K562 (cell line): ENCODE measurements at regions not wholly inside any gene's neighbourhood (a gene's known extent, or its start where the extent isn't known, plus 50 kb on each side); places are given as distances from the start of the nearest gene placed in this dataset.

Experiments used
- ATAC-seq: fragments of 200-7000 bp; cut with Tn5 transposase; 3 replicates; pipeline ENCODE4 v1.9.1; 2020; ENCODE audit warnings: moderate library complexity
- BruUV-seq: library from RNA; stranded (reverse); fragments of 400-500 nt; replicated peaks from 2 replicates; lab custom pipeline; 2021; lab: Mats Ljungman, UMichigan
- CTCF ChIA-PET: fragments of 300-600 bp; formaldehyde crosslinking; extraction: SDS; loops from one replicate; lab custom pipeline; 2021; ENCODE audit warnings: low intra/inter-chr PET ratio; lab: Yijun Ruan, JAX
- POLR2A ChIA-PET: fragments of 300-600, 350-650 bp; sonication (Branson Sonifier 250); formaldehyde crosslinking; extraction: SDS; loops from one replicate; lab custom pipeline; 2021; ENCODE audit warnings: antibody characterized with exemption, inconsistent platforms; lab: Yijun Ruan, JAX
- DNase-seq, 4 experiments: peaks; one replicate each; pipeline versions ENCODE4 v3.0.0 to v3.0.0-alpha.2; 2011 to 2018; ENCODE audit warnings: low spot score in 3 of 4, mixed read lengths in 3 of 4; ENCODE audit errors: extremely low read depth in 1 of 4
- FAIRE-seq: peaks from 2 replicates; lab custom pipeline; 2011; peaks lifted over from hg19 to GRCh38; lab: Jason Lieb, UNC
- H2AFZ ChIP-seq: 2 replicates; pipeline ENCODE4 v1.6.0; 2011; ENCODE audit warnings: low read depth, low read length, control low read depth, inconsistent platforms
- H3K27ac ChIP-seq: fragments of 200-600 bp; 3 replicates; pipeline ENCODE4 v1.8.0; 2011; ENCODE audit warnings: low read depth, mild to moderate bottlenecking, control low read depth, inconsistent platforms, low read length, moderate library complexity, mixed read lengths; ENCODE audit errors: extremely low read depth
- H3K27me3 ChIP-seq, 2 experiments: fragments of 300-600 bp in 1 of 2; 2 replicates in 1 of 2; 3 replicates in 1 of 2; pipeline versions ENCODE4 v1.6.0 to v1.8.0; 2011; ENCODE audit warnings: inconsistent platforms in 2 of 2, low read length in 2 of 2, mild to moderate bottlenecking in 1 of 2, mixed read lengths in 1 of 2, moderate library complexity in 1 of 2; ENCODE audit not compliant: control insufficient read depth in 2 of 2, insufficient read depth in 2 of 2
- H3K36me3 ChIP-seq: fragments of 300-600 bp; 3 replicates; pipeline ENCODE4 v1.8.0; 2011; ENCODE audit warnings: mild to moderate bottlenecking, low read length, inconsistent platforms; ENCODE audit not compliant: control insufficient read depth, insufficient read depth
- H3K4me1 ChIP-seq, 2 experiments: fragments of 200-600 bp in 1 of 2; replicated peaks in 1 of 2; 2 replicates in 1 of 2; 3 replicates in 1 of 2; pipeline versions ENCODE4 v1.5.1 to v1.8.0; 2011; ENCODE audit warnings: inconsistent platforms in 2 of 2, low read length in 2 of 2, mild to moderate bottlenecking in 1 of 2, mixed read lengths in 1 of 2, moderate library complexity in 1 of 2; ENCODE audit not compliant: control insufficient read depth in 2 of 2, insufficient read depth in 2 of 2
- H3K4me2 ChIP-seq: 2 replicates; pipeline ENCODE4 v1.6.1; 2011; ENCODE audit warnings: low read length, control low read depth, inconsistent platforms, mixed read lengths; ENCODE audit not compliant: insufficient read depth
- H3K4me3 ChIP-seq: fragments of 200-600 bp; sonication (generic), shearing (Covaris generic); 2 replicates; pipeline ENCODE4 v1.5.1; 2016; ENCODE audit warnings: control low read depth, inconsistent platforms
- H3K79me2 ChIP-seq: fragments of 200-600 bp; 3 replicates; pipeline ENCODE4 v1.8.0; 2011; ENCODE audit warnings: low read length, inconsistent platforms; ENCODE audit not compliant: control insufficient read depth, insufficient read depth
- H3K9ac ChIP-seq, 2 experiments: 2 replicates each; pipeline versions ENCODE4 v1.6.0 to v1.6.1; 2011; ENCODE audit warnings: low read depth in 2 of 2, low read length in 2 of 2, control low read depth in 1 of 2, inconsistent platforms in 1 of 2, mild to moderate bottlenecking in 1 of 2, mixed read lengths in 1 of 2; ENCODE audit not compliant: insufficient read depth in 1 of 2
- H3K9me1 ChIP-seq: one replicate; pipeline ENCODE4 v1.6.0; 2011; ENCODE audit warnings: inconsistent platforms, mild to moderate bottlenecking, low read length, moderate library complexity; ENCODE audit not compliant: control insufficient read depth, insufficient read depth
- H3K9me3 ChIP-seq: replicated peaks from 2 replicates; pipeline ENCODE4 v1.5.1; 2011; ENCODE audit warnings: low read depth, low read length, inconsistent platforms; ENCODE audit not compliant: control insufficient read depth, insufficient read depth
- H4K20me1 ChIP-seq: replicated peaks from 2 replicates; pipeline ENCODE4 v1.6.1; 2011; ENCODE audit warnings: low read length, inconsistent platforms, mixed read lengths; ENCODE audit not compliant: control insufficient read depth, insufficient read depth
- ATF3 ChIP-seq, 2 experiments: fragments of 450-650 bp in 1 of 2; sonication (generic) in 1 of 2; formaldehyde crosslinking in 1 of 2; IDR thresholded peaks in 1 of 2; conservative IDR thresholded peaks in 1 of 2; 2 replicates each; pipeline versions ENCODE4 v1.6.1 to v1.8.1; 2016 to 2023; ENCODE audit warnings: mild to moderate bottlenecking in 2 of 2, moderate library complexity in 2 of 2, inconsistent platforms in 1 of 2, missing genetic modification reagents in 1 of 2
- CBX2 ChIP-seq: fragments of 200-600 bp; sonication (generic); IDR thresholded peaks from one replicate; pipeline ENCODE4 v1.6.1; 2012; ENCODE audit warnings: mild to moderate bottlenecking, low read length, inconsistent platforms; ENCODE audit not compliant: insufficient read depth, poor library complexity, severe bottlenecking
- EGR1 ChIP-seq: fragments of 450-650 bp; conservative IDR thresholded peaks from 2 replicates; pipeline ENCODE4 v1.6.1; 2017; ENCODE audit warnings: mild to moderate bottlenecking
- FOSL1 ChIP-seq: fragments of 200-800 bp; sonication (Bioruptor generic); conservative IDR thresholded peaks from 2 replicates; pipeline ENCODE4 v1.6.1; 2016; ENCODE audit warnings: missing genetic modification characterization, missing compliant biosample characterization
- HMBOX1 ChIP-seq: sonication (generic); IDR thresholded peaks from 2 replicates; pipeline ENCODE4 v1.6.1; 2016
- MEIS2 ChIP-seq: fragments of 450-650 bp; IDR thresholded peaks from 2 replicates; pipeline ENCODE4 v1.6.1; 2014; ENCODE audit warnings: mild to moderate bottlenecking; ENCODE audit not compliant: partially characterized antibody
- POLR2B ChIP-seq: fragments of 450-650 bp; IDR thresholded peaks from 2 replicates; pipeline ENCODE4 v1.6.1; 2018; ENCODE audit warnings: low read depth; ENCODE audit not compliant: partially characterized antibody
- RAD21 ChIP-seq, 2 experiments: fragments of 250-450 bp in 1 of 2; fragments of 450-650 bp in 1 of 2; sonication (Bioruptor Pico) in 1 of 2; formaldehyde crosslinking in 1 of 2; IDR thresholded peaks in 1 of 2; conservative IDR thresholded peaks in 1 of 2; 2 replicates each; pipeline versions ENCODE4 v1.4.0 to v1.8.0; 2020 to 2022; ENCODE audit warnings: mild to moderate bottlenecking in 2 of 2, moderate library complexity in 1 of 2
- ZNF75A ChIP-seq: fragments of 450-650 bp; formaldehyde crosslinking; IDR thresholded peaks from 2 replicates; pipeline ENCODE4 v1.4.0; 2020; ENCODE audit warnings: mild to moderate bottlenecking
- WGBS: fragments of 100-300 bp; shearing (Covaris generic); methylation state at CpG from one replicate; pipeline ENCODE4 v1.1.6; 2016; ENCODE audit warnings: low coverage, mixed read lengths; ENCODE audit not compliant: insufficient coverage; ENCODE audit errors: missing lambda C conversion rate; 5-methylcytosine and 5-hydroxymethylcytosine counted together
- in situ Hi-C: fragments of 300-500 bp; cut with MboI; formaldehyde crosslinking; loops from 4 replicates; pipeline ENCODE4 v1.15.0; 2018; ENCODE audit warnings: inconsistent platforms, mixed read lengths
- intact Hi-C: fragments of 100-400 bp; cut with micrococcal nuclease; formaldehyde crosslinking; loops from 2 replicates; pipeline ENCODE4 v1.14.2; 2022

GRCh38 chr1:244296003-244296402, 155.7 kb downstream of the ADSS2 start:
- no TSS peak for BruUV-seq
- H2AFZ ChIP-seq: peak overlapping the region; percentile 35; the same call in 1 of the 2 replicates
- peaks cover 11 to 12% of the 10 kb centered on the region in 2 experiments for H3K4me1 ChIP-seq
- H3K36me3 ChIP-seq: no peaks in the 10 kb centered on the region
- in situ Hi-C loops (no loop called here), intact Hi-C loops (no loop called here)
- no peaks in the 10 kb centered on the region for H3K79me2 ChIP-seq
- no peak for FAIRE-seq
- H3K27ac ChIP-seq: no peak overlapping the region
- H4K20me1 ChIP-seq: no peaks in the 10 kb centered on the region
- H3K4me2 ChIP-seq: 0 out of 2 replicates have a peak overlapping the region, but pooled peaks have one; percentile 0
- H3K9me1 ChIP-seq: no peaks in the 10 kb centered on the region
- no peak for ATAC-seq
- 24% methylated on average over 8 of the region's 8 CpGs for WGBS
- TF ChIP-seq RAD21 (CRISPR knock-in tag; conservative IDR thresholded peaks at IDR 0.05 in 1 of 2, IDR thresholded peaks at IDR 0.05 in 1 of 2) (no peak), ZNF75A (CRISPR knock-in tag) (0 out of 2 replicates have a peak, but pooled peaks have one; percentile 7), FOSL1 (tag) (peak; percentile 35; the same call in 1 of the 2 replicates), ATF3 (IDR thresholded peaks at IDR 0.05) (peak; percentile 34; the same call in 1 of the 2 replicates), ATF3 (CRISPR knock-in tag; conservative IDR thresholded peaks at IDR 0.05) (no peak), EGR1 (peak; percentile 63), HMBOX1 (peak; percentile 59), MEIS2 (peak; percentile 30), POLR2B (no peak), CBX2 (no peak)
- TF ChIP-seq, all 486 proteins: peak for 6
- H3K9me3 ChIP-seq: no peaks in the 10 kb centered on the region
- CTCF ChIA-PET: no interaction called here
- H3K27me3 ChIP-seq: peaks cover 10 to 18% of the 10 kb centered on the region in 2 experiments
- POLR2A ChIA-PET: no interaction called here
- no peak overlapping the region for H3K9ac ChIP-seq
- no peak overlapping the region for H3K4me3 ChIP-seq
- peak in 1 of 4 experiments; percentile 36 for DNase-seq
